Retina (tissue), 1 donor: ENCODE measurements at regions not wholly inside any gene's neighbourhood (a gene's known extent, or its start where the extent isn't known, plus 50 kb on each side); places are given as distances from the start of the nearest gene placed in this dataset.

Experiments
- DNase-seq: peaks from one replicate; pipeline ENCODE4 v3.0.0-alpha.2; 2016

DNA sequence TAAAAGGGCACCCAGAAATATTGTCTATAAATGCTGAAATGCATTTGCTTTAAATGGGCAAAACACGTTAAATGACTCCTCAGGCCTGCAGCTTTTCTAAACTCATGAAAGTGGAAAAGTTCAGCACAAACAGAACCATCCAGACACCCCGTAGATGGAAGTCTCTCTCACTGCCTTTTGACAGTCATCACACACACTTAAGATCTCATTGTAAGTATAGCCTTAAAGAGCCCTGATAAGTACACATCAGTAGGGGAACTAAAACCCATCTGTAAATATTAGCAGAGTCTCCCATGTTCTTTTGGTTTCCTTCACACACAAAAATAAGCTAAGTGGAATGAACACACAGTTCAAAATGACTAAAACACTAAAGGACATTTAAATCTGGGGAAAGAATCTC, 166.7 kb downstream of the LTN1 start:
- DNase-seq = no peak

- no peak for DNase-seq
These were observed 169.2 kb downstream of the LTN1 start for GRCh38 chr21:28823429-28823828.

- DNase-seq = no peak
These were observed 170.0 kb downstream of the LTN1 start for GRCh38 chr21:28822486-28823335.

DNA sequence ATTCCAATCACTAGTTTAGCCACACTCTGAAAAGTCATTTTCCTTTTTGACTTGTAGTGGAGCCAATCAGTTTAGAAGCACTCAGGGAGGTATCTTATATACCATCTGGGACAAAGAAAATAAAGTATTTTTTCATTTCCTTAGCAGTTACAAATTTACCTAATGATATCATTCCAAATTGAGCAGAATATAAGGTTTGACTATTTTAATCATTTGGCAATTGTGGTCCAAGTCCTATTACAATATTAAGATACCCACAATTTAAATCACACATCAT, 170.6 kb downstream of the LTN1 start:
- DNase-seq = no peak

GRCh38 chr21:28821276-28822122, 171.2 kb downstream of the LTN1 start:
- no peak for DNase-seq

DNA sequence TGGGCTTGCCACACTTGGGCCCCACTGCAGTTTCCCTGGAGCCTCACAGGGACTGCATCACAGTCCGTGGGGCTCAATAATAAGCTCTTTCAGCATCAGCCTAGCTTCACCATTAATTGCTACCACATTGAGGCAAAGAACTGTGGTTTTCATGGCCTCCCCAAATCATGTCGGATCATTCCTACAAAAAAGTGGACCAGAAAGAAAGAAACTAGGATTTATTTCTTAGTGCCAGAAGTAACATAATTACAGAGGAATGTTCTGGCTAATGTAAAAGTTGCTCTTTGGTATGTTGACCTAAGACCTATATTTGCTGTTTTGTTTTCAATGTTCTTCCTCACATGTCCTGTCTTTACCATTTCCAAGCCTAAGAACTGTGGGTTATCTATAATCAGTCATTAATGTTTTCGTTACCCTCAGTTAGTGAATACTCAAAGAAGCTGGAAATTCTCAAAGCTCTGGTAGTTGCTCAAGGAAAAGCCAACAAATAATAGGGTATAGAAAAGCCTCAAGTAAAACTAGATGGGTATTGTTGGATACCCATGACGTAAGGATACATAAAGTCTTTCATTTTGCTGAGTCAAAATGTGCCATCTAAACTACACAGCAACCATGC, 173.9 kb downstream of the LTN1 start:
- DNase-seq = no peak

DNA sequence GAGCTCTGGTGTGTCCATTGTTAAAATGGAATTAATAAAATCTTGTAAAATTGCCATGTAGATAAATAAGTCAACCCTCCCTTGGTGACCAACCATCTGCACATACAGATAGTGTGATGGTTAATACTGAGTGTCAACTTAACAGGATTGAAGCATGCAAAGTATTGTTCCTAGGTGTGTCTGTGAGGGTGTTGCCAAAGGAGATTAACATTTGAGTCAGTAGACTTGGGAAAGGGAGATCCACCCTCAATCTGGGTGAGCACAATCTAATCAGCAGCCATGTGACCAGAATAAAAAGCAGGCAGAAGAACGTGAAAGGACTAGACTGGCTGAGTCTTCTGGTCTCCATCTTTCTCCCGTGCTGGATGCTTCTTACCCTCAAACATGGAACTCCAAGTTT, 174.8 kb downstream of the LTN1 start:
- no peak for DNase-seq

DNA sequence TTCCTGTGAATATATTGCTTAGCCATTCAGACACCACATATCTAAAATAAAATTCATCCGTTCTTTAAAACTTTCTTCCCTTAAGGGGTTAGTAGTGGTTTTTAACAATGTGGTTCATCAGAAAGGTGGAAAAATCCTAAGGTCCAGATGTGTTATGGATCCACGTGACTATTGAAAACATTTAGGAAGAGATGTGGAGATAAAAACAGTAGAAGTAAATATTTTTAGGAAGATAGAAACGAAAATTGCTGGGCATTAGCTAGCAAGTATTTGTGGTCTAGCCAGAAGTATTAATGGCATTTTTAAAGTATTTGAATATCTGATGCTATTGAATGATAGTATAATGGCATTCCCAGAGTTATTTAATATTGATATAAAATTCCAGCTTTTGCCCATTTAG, 180.8 kb downstream of the LTN1 start:
- no peak for DNase-seq

DNA sequence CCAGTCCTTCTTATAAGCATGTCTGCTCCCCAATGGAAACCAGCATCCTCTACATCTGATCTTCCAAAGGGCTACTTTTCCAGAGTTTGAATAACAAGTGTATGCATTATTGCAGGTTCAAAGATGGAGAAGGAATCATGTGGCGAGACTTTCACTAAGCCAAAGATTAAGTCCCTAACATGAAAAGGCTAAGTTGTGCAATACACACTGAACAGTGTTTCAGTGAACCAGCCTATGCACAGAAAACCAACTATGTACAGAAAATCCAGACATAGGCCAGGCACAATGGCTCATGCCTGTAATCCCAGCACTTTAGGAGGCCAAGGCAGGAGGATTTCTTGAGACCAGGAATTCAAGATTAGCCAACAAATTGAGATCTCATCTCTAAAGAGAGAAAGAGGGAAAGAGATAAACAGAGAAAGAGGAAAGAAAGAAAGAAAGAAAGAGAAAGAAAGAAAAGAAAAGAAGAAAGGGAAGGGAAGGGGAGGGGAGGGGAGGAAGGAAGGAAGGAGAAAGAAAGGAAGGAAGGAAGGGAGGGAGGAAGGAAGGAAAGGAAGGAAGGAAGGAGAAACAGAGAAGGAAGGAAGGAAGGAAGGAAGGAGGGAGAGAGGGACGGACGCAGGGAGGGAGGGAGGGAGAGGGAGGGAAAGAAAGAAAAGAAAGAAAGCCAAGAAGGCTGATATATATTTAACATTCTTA, 181.7 kb downstream of the LTN1 start:
- no peak for DNase-seq

DNA sequence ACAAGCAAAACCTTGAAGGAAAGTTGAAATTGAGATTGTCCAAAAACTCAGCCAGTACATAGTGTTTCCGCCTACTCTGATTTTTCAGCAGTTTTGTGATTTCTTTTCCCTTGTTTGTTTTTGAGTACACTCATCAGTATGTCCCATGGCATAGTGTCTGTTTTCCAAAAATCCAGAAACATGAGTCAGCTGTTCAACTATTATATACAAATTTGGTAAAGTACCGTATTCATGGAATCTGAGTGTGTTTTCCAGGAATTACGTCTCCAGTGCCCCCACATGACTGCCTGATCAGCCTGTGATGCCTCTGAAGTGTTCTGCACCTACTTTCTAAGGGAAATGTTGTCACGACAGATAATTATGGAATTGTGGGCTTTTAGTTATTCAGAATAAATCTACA, 186.8 kb downstream of the LTN1 start:
- no peak for DNase-seq

- DNase-seq = no peak
These were observed 188.5 kb downstream of the LTN1 start for GRCh38 chr21:28804089-28804670.

DNA sequence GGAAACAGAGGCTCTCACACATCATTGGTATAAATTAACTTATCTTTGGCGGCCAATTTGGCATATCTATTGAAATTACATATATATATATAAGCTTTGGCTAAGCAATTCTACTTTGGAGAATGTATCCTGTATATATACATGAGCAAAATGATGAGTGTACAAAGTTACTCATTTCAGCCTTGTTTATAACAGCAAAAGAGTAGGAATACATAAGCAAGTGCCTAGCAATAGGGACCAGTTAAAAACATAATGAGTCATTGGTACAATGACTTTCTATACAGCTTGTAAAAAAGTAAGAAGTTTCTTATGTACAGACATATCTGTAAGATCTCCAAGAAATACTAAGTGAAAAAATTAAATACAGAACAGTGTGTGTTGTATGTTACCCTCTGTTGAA, 190.8 kb downstream of the LTN1 start:
- DNase-seq = no peak

GRCh38 chr21:28799926-28800325, 192.8 kb downstream of the LTN1 start:
- no peak for DNase-seq

DNA sequence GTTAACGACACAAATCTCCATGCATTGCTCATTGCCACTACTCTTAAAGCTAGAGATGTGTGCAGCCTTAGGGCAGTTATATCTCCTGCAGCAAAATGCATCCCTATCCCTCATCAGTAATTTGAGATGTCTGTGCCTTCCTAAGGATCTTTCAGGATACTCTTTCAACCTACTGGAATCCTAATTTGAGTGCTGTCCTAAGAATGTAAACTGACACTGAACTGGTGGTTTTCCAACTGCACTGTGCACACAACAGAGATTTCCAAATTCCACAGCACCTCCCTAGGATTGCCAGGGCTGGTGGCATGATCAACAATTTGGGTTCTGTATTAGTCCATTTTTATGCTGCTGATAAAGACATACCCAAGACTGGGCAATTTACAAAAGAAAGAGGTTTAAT, 193.9 kb downstream of the LTN1 start:
- DNase-seq = no peak

GRCh38 chr21:28795251-28795650, 197.4 kb downstream of the LTN1 start:
- no peak for DNase-seq

DNA sequence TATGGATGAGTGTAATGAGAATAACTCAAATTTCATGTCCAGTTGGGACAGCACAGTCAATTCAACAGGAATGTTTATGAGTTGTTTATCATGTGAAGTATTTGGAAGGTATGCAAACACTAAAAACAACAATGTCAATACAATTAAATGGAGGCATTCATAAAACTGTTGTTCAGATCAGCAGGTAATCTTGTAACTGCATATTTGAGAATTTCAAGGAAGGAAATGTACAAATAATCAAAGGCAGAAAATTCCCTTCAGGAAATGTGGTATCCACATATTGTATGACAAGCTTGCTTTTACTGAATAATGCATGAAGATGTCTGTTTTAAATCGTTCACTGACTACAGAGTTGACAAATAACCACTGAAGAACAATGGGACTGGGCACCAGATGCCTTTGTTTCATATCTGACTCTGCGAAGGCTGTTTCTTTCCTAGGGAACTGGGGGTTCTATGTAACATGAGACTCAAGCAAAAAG, 198.3 kb downstream of the LTN1 start:
- no peak for DNase-seq

GRCh38 chr21:28793043-28793442, 199.6 kb downstream of the LTN1 start:
- DNase-seq = no peak

DNA sequence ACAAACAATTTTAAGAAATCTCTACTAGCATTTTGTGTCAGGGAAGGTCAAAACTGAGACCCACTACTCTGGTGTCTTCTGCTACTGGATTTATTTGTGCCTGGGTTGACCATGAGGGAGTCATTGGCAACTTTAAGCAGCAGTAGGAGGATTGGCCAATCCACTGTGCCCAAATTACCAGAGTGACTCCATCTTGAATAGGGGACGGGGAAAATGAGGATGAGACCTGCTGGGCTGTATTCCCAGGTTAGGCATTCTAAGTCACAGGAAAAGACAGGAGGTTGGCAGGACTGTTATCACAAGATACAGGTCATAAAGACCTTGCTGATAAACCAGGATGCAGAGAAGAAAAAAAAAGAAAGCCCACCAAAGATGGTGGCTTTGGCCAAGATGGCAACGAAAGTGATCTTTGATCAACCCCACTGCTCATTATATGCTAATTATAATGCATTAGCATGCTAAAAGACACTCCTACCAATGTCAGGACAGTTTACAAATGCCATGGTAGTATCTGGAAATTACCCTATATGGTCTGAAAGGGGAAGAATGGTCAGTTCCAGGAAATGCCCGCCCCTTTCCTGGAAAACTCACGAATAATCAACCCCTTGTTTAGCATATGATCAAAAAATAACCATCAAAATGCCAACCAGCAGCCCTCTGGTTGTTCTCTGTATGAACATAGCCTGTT, 200.9 kb downstream of the LTN1 start:
- no peak for DNase-seq

- DNase-seq = no peak
These were observed 202.3 kb downstream of the LTN1 start for GRCh38 chr21:28790335-28790734.

GRCh38 chr21:28789523-28789922, 203.2 kb downstream of the LTN1 start:
- DNase-seq = no peak

- no peak for DNase-seq
These were observed 204.6 kb downstream of the LTN1 start for GRCh38 chr21:28788030-28788429.

GRCh38 chr21:28783641-28784185, 209.0 kb downstream of the LTN1 start:
- no peak for DNase-seq
